ENCODE measurements at regions not wholly inside any gene's neighbourhood (a gene's known extent, or its start where the extent isn't known, plus 50 kb on each side); places are given as distances from the start of the nearest gene placed in this dataset.

DNA sequence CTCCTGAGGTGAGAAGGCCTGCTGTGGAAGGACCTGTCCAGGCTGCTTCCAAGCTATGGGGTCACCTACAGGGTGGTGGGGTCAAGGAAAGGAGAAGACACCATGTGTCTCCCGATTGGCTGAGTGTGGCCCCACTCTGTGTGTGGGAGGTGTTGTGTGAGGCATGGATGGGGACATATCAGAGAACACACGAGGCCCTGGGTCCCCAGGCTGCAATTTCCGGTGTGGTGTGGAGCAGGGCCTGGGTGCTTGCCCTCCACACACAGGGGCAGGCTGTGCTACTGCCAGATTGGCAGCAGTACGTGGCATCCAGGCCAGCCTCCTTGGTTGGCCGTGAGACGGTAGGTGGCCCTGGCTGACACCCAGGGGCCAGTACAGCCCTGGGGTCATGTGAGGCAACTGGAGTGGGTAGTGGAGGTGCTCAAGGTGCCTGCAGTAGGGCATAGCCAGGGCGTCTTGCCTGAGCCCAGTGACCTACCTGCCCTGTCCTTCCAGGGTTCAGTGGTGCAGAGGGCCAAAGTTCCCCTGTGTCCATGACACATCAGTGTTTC is 233.8 kb downstream of the SNRPN start:
- TF ChIP-seq, protein P1, sequence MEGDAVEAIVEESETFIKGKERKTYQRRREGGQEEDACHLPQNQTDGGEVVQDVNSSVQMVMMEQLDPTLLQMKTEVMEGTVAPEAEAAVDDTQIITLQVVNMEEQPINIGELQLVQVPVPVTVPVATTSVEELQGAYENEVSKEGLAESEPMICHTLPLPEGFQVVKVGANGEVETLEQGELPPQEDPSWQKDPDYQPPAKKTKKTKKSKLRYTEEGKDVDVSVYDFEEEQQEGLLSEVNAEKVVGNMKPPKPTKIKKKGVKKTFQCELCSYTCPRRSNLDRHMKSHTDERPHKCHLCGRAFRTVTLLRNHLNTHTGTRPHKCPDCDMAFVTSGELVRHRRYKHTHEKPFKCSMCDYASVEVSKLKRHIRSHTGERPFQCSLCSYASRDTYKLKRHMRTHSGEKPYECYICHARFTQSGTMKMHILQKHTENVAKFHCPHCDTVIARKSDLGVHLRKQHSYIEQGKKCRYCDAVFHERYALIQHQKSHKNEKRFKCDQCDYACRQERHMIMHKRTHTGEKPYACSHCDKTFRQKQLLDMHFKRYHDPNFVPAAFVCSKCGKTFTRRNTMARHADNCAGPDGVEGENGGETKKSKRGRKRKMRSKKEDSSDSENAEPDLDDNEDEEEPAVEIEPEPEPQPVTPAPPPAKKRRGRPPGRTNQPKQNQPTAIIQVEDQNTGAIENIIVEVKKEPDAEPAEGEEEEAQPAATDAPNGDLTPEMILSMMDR (IDR thresholded peaks at IDR 0.05): no peak
- TF ChIP-seq POLR2A (IDR thresholded peaks at IDR 0.05): no peak
